Testis (tissue), 2 donors: ENCODE measurements at regions not wholly inside any gene's neighbourhood (a gene's known extent, or its start where the extent isn't known, plus 50 kb on each side); places are given as distances from the start of the nearest gene placed in this dataset.

ENCODE experiments used
- POLR2A ChIP-seq: fragments of 450-650 bp; IDR thresholded peaks from one replicate; pipeline ENCODE4 v1.6.1; 2017; ENCODE audit warnings: antibody characterized with exemption, mild to moderate bottlenecking, moderate library complexity
- TF ChIP-seq, protein P1 (sequence below), 3 experiments: fragments of 450-650 bp in 2 of 3; fragments of 200-600 bp in 1 of 3; sonication (generic) in 1 of 3; IDR thresholded peaks; one replicate each; pipeline ENCODE4 v1.5.1; 2016 to 2019; ENCODE audit warnings: antibody characterized with exemption in 3 of 3, mild to moderate bottlenecking in 2 of 3, moderate library complexity in 1 of 3

DNA sequence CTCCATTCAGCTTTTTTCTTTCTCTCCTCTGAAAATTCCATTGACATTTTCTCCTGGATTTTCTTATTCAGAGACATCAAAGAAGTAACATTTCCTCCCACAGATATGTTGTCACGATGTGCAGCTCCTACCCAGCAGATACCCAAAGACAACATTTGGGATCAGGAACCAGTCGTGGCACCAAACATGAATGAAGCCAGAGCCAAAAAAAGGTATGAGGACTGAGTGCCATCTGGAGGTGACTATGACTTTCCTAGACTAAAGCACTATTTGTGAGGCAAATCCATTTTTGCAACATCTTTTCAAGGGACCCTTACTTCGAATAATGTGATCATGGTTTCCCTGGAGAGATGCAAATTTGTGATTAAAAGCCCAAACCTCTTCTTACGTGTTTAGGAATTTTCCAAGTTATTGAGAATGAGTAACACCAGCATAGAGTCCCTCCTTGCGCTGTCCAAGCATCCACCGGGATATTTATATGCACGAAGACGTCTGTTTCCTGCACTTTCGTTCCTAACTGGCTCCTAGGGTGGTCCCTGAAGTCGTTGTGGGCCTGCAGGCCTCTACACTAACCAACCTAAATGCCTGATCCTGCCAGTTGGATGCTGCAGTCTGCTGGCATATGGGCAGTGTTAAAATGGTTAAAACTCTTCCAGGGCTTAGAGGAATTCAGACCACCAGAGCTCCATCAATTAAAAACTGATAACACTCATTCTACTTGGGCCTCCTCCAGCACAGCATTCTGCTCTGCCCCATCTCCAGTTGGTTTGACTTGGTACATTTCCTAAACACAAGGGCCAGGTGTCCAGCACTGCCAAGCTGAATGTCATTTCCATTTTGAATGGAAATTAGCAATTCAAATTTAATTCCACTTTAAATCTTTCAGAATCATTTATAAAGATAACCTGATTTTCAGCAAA, 256.6 kb downstream of the C6orf118 start:
- TF ChIP-seq, protein P1, sequence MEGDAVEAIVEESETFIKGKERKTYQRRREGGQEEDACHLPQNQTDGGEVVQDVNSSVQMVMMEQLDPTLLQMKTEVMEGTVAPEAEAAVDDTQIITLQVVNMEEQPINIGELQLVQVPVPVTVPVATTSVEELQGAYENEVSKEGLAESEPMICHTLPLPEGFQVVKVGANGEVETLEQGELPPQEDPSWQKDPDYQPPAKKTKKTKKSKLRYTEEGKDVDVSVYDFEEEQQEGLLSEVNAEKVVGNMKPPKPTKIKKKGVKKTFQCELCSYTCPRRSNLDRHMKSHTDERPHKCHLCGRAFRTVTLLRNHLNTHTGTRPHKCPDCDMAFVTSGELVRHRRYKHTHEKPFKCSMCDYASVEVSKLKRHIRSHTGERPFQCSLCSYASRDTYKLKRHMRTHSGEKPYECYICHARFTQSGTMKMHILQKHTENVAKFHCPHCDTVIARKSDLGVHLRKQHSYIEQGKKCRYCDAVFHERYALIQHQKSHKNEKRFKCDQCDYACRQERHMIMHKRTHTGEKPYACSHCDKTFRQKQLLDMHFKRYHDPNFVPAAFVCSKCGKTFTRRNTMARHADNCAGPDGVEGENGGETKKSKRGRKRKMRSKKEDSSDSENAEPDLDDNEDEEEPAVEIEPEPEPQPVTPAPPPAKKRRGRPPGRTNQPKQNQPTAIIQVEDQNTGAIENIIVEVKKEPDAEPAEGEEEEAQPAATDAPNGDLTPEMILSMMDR (IDR thresholded peaks at IDR 0.05) = no peak
- no peak for TF ChIP-seq POLR2A
